Naive thymus-derived CD4-positive, alpha-beta T cell (primary cell): ENCODE measurements at regions not wholly inside any gene's neighbourhood (a gene's known extent, or its start where the extent isn't known, plus 50 kb on each side); places are given as distances from the start of the nearest gene placed in this dataset.
"Not testable (repeated sequence)": the region's sequence is repeated elsewhere in the genome, so short reads cannot be mapped to it uniquely, and the experiment has no call there.

Experiments
- ATAC-seq: fragments of 150-1000 bp; cut with Tn5 transposase; 2 replicates; pipeline ENCODE4 v1.10.0; 2021; ENCODE audit warnings: mild to moderate bottlenecking, moderate library complexity
- CTCF ChIA-PET: fragments of 350-600 bp; sonication (Branson Sonifier 250); formaldehyde crosslinking; loops from one replicate; lab custom pipeline; 2021; ENCODE audit warnings: antibody characterized with exemption; lab: Charles Lee
- POLR2A ChIA-PET: fragments of 350-600 bp; sonication (Branson Sonifier 250); formaldehyde crosslinking; loops from one replicate; lab custom pipeline; 2021; ENCODE audit warnings: antibody characterized with exemption, inconsistent platforms; lab: Charles Lee
- DNase-seq, 9 donors: peaks; one replicate each; pipeline versions ENCODE4 v3.0.0 to v3.0.0-alpha.2; 2020 to 2022; ENCODE audit warnings: mixed read lengths in 1 of 9
- H3K27ac ChIP-seq: one replicate; pipeline ENCODE4 v1.7.0; 2013; ENCODE audit warnings: mild to moderate bottlenecking, low read depth, low read length, moderate library complexity
- H3K27me3 ChIP-seq, 2 donors: one replicate each; pipeline ENCODE4 v1.7.0; 2013; ENCODE audit warnings: low read length in 2 of 2, mild to moderate bottlenecking in 2 of 2, moderate library complexity in 2 of 2; ENCODE audit not compliant: control insufficient read depth in 2 of 2, insufficient read depth in 2 of 2
- H3K36me3 ChIP-seq, 3 experiments: 1 replicate in 2 of 3; 2 replicates in 1 of 3; pipeline ENCODE4 v1.7.0; 2013; ENCODE audit warnings: low read length in 3 of 3, mild to moderate bottlenecking in 3 of 3, moderate library complexity in 1 of 3; ENCODE audit not compliant: insufficient read depth in 3 of 3, control insufficient read depth in 2 of 3
- H3K4me1 ChIP-seq, 2 donors: one replicate each; pipeline ENCODE4 v1.7.0; 2013; ENCODE audit warnings: low read length in 2 of 2, mild to moderate bottlenecking in 2 of 2, moderate library complexity in 1 of 2; ENCODE audit not compliant: control insufficient read depth in 2 of 2, insufficient read depth in 2 of 2
- H3K4me3 ChIP-seq: 2 replicates; pipeline ENCODE4 v1.7.0; 2013; ENCODE audit warnings: mild to moderate bottlenecking, low read length
- H3K9me3 ChIP-seq, 3 experiments: 1 replicate in 2 of 3; 2 replicates in 1 of 3; pipeline ENCODE4 v1.7.0; 2013; ENCODE audit warnings: low read length in 3 of 3; ENCODE audit not compliant: control insufficient read depth in 2 of 3
- H3K27ac Mint-ChIP-seq, 9 donors: one replicate each; pipeline ENCODE4 v1.8.0; 2020 to 2022; ENCODE audit warnings: mixed read lengths in 9 of 9, mild to moderate bottlenecking in 8 of 9, moderate library complexity in 5 of 9, inconsistent platforms in 2 of 9
- H3K27me3 Mint-ChIP-seq, 5 donors: one replicate each; pipeline ENCODE4 v1.8.0; 2021 to 2022; ENCODE audit warnings: mixed read lengths in 5 of 5, mild to moderate bottlenecking in 1 of 5
- H3K36me3 Mint-ChIP-seq, 5 donors: one replicate each; pipeline ENCODE4 v1.8.0; 2020 to 2022; ENCODE audit warnings: mixed read lengths in 5 of 5, mild to moderate bottlenecking in 3 of 5, inconsistent platforms in 1 of 5
- H3K4me1 Mint-ChIP-seq, 7 donors: one replicate each; pipeline ENCODE4 v1.8.0; 2020 to 2022; ENCODE audit warnings: mixed read lengths in 7 of 7, mild to moderate bottlenecking in 3 of 7, inconsistent platforms in 1 of 7
- H3K4me3 Mint-ChIP-seq, 10 donors: one replicate each; pipeline ENCODE4 v1.8.0; 2020 to 2022; ENCODE audit warnings: mild to moderate bottlenecking in 10 of 10, mixed read lengths in 10 of 10, moderate library complexity in 6 of 10, inconsistent platforms in 2 of 10
- H3K9me3 Mint-ChIP-seq, 11 donors: one replicate each; pipeline ENCODE4 v1.8.0; 2020 to 2022; ENCODE audit warnings: mixed read lengths in 11 of 11, mild to moderate bottlenecking in 4 of 11, inconsistent platforms in 1 of 11, moderate library complexity in 1 of 11
- intact Hi-C, 2 donors: fragments of 100-400 bp; cut with micrococcal nuclease; formaldehyde crosslinking; loops; one replicate each; pipeline ENCODE4 v1.15.1; 2023

DNA sequence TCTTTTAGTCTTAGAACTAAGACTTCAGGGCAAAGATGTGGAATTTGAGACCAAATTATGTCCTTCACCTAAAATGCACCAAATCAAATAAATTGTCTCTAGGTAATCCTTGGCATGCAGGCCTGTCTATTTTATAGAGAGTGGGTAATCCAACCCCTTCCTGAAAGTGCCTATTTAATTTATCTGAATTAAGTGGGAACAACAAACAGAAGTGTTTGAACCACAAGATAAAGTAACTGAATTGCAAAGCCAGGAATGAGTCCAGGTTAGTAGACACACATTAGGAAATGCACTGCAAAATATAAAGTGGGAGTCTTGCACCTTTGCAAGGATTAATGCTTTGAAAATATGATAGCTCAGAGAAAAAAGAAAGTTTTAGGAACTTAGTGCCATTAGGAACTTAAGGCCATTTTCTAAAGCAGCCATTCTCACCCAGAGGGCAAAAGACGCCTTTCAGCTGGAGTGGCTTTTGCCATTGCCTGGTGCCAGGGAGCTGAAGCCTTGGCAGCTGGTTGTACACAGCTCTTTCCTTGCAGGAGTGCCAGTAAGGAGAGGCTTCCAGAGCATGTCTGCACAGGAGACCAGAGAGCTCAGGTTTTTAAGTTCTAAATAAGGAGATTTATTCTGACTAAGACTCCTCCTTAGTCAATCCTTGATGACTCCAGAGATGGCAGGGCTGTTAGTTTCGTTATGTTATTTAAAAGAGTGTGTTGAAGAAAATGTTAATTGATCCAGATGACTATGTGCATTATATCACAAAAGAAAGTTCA, 151.7 kb upstream of the ELL2 start:
- Mint-ChIP-seq H3K27me3 (peaks cover 0 to 8% (median 5%) of the 10 kb centered on the region in 5 donors), H3K4me1 (peaks cover 0 to 25% (median 4%) of the 10 kb centered on the region in 7 donors), H3K9me3 (peaks cover 0 to 2% (median 0%) of the 10 kb centered on the region in 11 donors), H3K4me3 (no peak overlapping the region), H3K27ac (no peak overlapping the region), H3K36me3 (no peaks in the 10 kb centered on the region)
- intact Hi-C loops, result no loop called here
- no peaks in the 10 kb centered on the region for H3K9me3 ChIP-seq
- H3K36me3 ChIP-seq, result no peaks in the 10 kb centered on the region
- DNase-seq (no peak), ATAC-seq (no peak)
- CTCF ChIA-PET, result no interaction called here
- no peaks in the 10 kb centered on the region for H3K4me1 ChIP-seq
- no peak overlapping the region for H3K4me3 ChIP-seq
- no peak overlapping the region for H3K27ac ChIP-seq
- H3K27me3 ChIP-seq, result no peaks in the 10 kb centered on the region
- POLR2A ChIA-PET, result no interaction called here

DNA sequence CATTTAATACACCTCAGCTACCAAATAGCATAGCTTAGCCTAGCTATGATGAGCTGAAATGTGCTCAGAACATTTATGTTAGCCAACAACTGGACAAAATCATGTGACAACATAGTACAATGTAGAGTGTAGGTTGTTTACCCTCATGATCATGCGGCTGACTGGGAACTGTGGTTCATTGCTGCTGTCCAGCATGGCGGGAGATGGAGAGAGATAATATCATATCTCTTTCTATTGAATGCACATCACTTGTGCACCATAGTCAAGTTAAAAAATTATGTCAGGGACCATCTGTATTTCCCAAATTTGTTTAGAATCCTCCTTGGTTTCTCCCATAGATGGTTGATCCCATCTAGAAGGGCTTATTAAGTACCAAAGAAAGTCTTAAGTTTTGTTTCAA, 151.1 kb upstream of the ELL2 start:
- H3K9me3 ChIP-seq, result no peaks in the 10 kb centered on the region
- ATAC-seq, result no peak

DNA sequence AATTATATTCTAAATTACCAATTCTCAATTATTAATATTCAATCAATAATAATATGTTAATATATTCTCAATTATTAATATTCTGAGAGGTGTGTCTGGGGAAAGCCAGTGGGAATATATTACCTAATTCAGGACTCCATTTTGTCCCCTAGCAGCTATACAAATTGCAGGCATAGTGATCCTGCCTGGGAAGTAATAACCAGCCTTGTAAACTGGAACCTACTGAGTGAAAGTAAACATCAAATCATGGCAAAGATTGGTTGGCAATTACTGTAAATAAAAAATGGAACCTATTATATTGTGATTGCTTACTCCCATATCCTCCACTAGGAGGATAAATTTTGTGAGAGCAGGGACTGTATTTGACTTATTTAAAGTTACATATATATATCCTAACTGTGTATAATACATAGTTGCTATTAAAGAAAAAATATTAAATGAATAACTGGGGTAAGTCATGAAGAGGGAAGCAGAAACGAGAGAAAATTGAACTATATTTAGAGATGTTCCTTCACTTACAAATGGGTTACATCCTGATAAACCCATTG, 150.5 kb upstream of the ELL2 start:
- H3K9me3 ChIP-seq, result no peaks in the 10 kb centered on the region
- POLR2A ChIA-PET, result no interaction called here
- H3K27me3 Mint-ChIP-seq, result peaks cover 0 to 8% (median 5%) of the 10 kb centered on the region in 5 donors
- intact Hi-C loops, result no loop called here
- H3K27ac Mint-ChIP-seq, result no peak overlapping the region
- no peaks in the 10 kb centered on the region for H3K4me1 ChIP-seq
- DNase-seq (no peak), ATAC-seq (no peak)
- H3K27ac ChIP-seq, result no peak overlapping the region
- no peaks in the 10 kb centered on the region for H3K36me3 Mint-ChIP-seq
- H3K36me3 ChIP-seq, result no peaks in the 10 kb centered on the region
- CTCF ChIA-PET, result no interaction called here
- H3K4me3 ChIP-seq, result no peak overlapping the region
- H3K4me1 Mint-ChIP-seq, result peaks cover 0 to 25% (median 4%) of the 10 kb centered on the region in 7 donors
- H3K9me3 Mint-ChIP-seq, result peaks cover 0 to 2% (median 0%) of the 10 kb centered on the region in 11 donors
- no peak overlapping the region for H3K4me3 Mint-ChIP-seq
- no peaks in the 10 kb centered on the region for H3K27me3 ChIP-seq

More for the DNA sequence above, 151.1 kb upstream of the ELL2 start:
- DNase-seq, result no peak
- no peak overlapping the region for H3K27ac Mint-ChIP-seq
- Histone ChIP-seq H3K27me3 (no peaks in the 10 kb centered on the region), H3K4me3 (no peak overlapping the region), H3K36me3 (no peaks in the 10 kb centered on the region), H3K4me1 (no peaks in the 10 kb centered on the region), H3K27ac (no peak overlapping the region)
- no peak overlapping the region for H3K4me3 Mint-ChIP-seq
- ChIA-PET POLR2A (no interaction called here), CTCF (no interaction called here)
- intact Hi-C loops, result no loop called here
- H3K9me3 Mint-ChIP-seq, result peaks cover 0 to 2% (median 0%) of the 10 kb centered on the region in 11 donors
- H3K4me1 Mint-ChIP-seq, result peaks cover 0 to 25% (median 4%) of the 10 kb centered on the region in 7 donors
- H3K36me3 Mint-ChIP-seq, result no peaks in the 10 kb centered on the region
- H3K27me3 Mint-ChIP-seq, result peaks cover 0 to 8% (median 5%) of the 10 kb centered on the region in 5 donors

DNA sequence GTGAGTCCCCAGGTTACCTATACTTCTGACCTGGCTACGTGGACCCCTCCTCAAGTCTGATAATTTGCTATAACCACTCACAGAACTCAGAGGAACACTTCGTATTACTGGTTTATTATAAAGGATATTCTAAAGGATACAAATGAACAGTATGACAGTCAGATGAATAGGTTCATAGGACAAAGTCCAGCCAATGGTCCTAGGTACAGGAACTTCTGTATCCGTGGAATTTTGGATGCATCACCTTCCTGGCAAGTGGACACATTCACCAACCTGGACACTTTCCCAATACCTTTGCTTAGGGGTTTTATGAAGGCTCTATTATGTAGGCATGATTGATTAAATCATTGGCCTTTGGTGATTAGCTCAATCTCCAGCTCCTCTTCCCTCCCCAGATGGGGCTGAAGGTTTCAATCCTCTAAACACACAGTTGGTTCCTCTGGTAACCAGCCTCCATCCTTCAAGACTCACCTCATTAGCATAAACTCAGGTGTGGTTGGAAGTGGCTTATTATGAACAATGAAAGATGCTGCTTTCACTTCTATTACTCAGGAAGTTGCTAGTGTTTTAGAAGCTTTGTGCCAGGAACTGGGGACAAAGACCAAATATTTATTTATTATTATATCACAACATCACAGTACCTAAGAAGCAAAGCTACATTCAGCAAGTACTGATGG, 149.6 kb upstream of the ELL2 start:
- Histone ChIP-seq H3K4me1 (no peaks in the 10 kb centered on the region), H3K9me3 (no peaks in the 10 kb centered on the region), H3K36me3 (no peaks in the 10 kb centered on the region), H3K27me3 (no peaks in the 10 kb centered on the region), H3K4me3 (no peak overlapping the region), H3K27ac (no peak overlapping the region)
- DNase-seq (no peak), ATAC-seq (no peak)
- intact Hi-C loops, result no loop called here
- H3K9me3 Mint-ChIP-seq, result peaks cover 0 to 2% (median 0%) of the 10 kb centered on the region in 11 donors
- ChIA-PET POLR2A (no interaction called here), CTCF (interaction anchor here (0.6 kb wide), 1 partner anchor 1259 kb away, joined by 3 read pairs; no protein-coding TSS in a partner anchor)
- H3K27ac Mint-ChIP-seq, result peak overlapping the region in 1 of 9 donors; percentile 16
- H3K4me1 Mint-ChIP-seq, result peaks cover 0 to 25% (median 4%) of the 10 kb centered on the region in 7 donors
- no peaks in the 10 kb centered on the region for H3K36me3 Mint-ChIP-seq
- peaks cover 0 to 8% (median 5%) of the 10 kb centered on the region in 5 donors for H3K27me3 Mint-ChIP-seq
- H3K4me3 Mint-ChIP-seq, result no peak overlapping the region

DNA sequence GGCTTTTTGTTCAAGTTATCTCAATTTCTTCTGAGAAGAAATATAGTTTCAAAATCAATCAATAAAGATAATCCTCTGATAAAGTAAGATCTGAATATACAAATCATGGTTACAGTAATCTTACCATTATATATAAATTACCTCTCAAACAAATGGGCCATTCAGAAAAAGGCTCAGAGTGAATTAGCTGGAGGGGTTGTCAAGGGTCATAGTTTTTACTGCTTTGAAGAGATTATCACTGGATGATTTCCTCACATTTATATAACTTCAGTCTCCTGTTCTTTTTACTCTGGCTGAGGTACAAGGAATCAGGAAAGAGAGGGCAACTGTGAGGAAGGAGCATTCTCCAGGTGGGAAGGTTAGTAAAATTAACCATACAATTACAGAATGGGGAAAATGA, 148.6 kb upstream of the ELL2 start:
- peak overlapping the region in 1 of 9 donors; percentile 38 for H3K27ac Mint-ChIP-seq
- Histone ChIP-seq H3K27ac (no peak overlapping the region), H3K4me1 (no peaks in the 10 kb centered on the region), H3K36me3 (no peaks in the 10 kb centered on the region), H3K4me3 (no peak overlapping the region), H3K9me3 (no peaks in the 10 kb centered on the region), H3K27me3 (no peaks in the 10 kb centered on the region)
- H3K9me3 Mint-ChIP-seq, result peaks cover 0 to 8% (median 6%) of the 10 kb centered on the region in 11 donors
- intact Hi-C loops, result no loop called here
- POLR2A ChIA-PET, result no interaction called here
- ATAC-seq (no peak), DNase-seq (no peak)
- CTCF ChIA-PET, result no interaction called here
- peaks cover 0 to 18% (median 0%) of the 10 kb centered on the region in 7 donors for H3K4me1 Mint-ChIP-seq
- H3K27me3 Mint-ChIP-seq, result peaks cover 0 to 13% (median 8%) of the 10 kb centered on the region in 5 donors
- peaks cover 0 to 4% (median 0%) of the 10 kb centered on the region in 5 donors for H3K36me3 Mint-ChIP-seq
- H3K4me3 Mint-ChIP-seq, result no peak overlapping the region

DNA sequence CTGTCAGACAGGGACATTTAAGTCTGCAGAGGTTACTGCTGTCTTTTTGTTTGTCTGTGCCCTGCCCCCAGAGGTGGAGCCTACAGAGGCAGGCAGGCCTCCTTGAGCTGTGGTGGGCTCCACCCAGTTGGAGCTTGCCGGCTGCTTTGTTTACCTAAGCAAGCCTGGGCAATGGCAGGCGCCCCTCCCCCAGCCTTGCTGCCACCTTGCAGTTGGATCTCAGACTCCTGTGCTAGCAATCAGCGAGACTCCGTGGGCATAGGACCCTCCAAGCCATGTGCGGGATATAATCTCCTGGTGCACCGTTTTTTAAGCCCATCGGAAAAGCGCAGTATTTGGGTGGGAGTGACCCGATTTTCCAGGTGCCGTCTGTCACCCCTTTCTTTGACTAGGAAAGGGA, 147.0 kb upstream of the ELL2 start:
- CTCF ChIA-PET, H3K27ac ChIP-seq, H3K27me3 ChIP-seq, DNase-seq, intact Hi-C loops, H3K36me3 Mint-ChIP-seq, H3K9me3 ChIP-seq, H3K4me1 ChIP-seq, H3K36me3 ChIP-seq, H3K4me1 Mint-ChIP-seq, H3K4me3 Mint-ChIP-seq, H3K27ac Mint-ChIP-seq, ATAC-seq, POLR2A ChIA-PET, H3K4me3 ChIP-seq: not testable (repeated sequence)
- Mint-ChIP-seq H3K27me3 (peaks cover 0 to 13% (median 8%) of the 10 kb centered on the region in 5 donors), H3K9me3 (peaks cover 0 to 11% (median 7%) of the 10 kb centered on the region in 11 donors)
